ENCODE measurements at regions not wholly inside any gene's neighbourhood (a gene's known extent, or its start where the extent isn't known, plus 50 kb on each side); places are given as distances from the start of the nearest gene placed in this dataset.
A peak's percentile ranks its signal among the peaks of the same experiment; 100 is the strongest.

GRCh38 chr6:109303164-109303563, 79.1 kb downstream of the CD164 start:
- Histone ChIP-seq H3K9me3 (ENCODE audit: control insufficient read depth in 2 of 3, insufficient read depth in 1 of 3, low read length in 3 of 3) (no peaks in the 10 kb centered on the region), H3K4me1 (ENCODE audit: control insufficient read depth in 2 of 3, insufficient read depth in 2 of 3, low read depth in 1 of 3, low read length in 3 of 3) (peaks cover 0 to 24% (median 10%) of the 10 kb centered on the region in 3 donors), H3K36me3 (ENCODE audit: control insufficient read depth in 2 of 3, insufficient read depth in 3 of 3, low read length in 3 of 3) (no peaks in the 10 kb centered on the region), H3K27ac (ENCODE audit: low read depth in 2 of 2, low read length in 2 of 2) (no peak overlapping the region), H3K4me3 (ENCODE audit: low read length in 3 of 3) (no peak overlapping the region), H3K9ac (ENCODE audit: low read length in 3 of 3) (no peak overlapping the region), H3K27me3 (ENCODE audit: control insufficient read depth, insufficient read depth, low read length) (no peaks in the 10 kb centered on the region)
- FAIRE-seq (no peak), DNase-seq (no peak)
- no peak for TF ChIP-seq CTCF (IDR thresholded peaks at IDR 0.05; ENCODE audit: borderline replicate concordance, extremely low read depth, insufficient read depth)
- intact Hi-C loops (cut with DNase I), result no loop called here

DNA sequence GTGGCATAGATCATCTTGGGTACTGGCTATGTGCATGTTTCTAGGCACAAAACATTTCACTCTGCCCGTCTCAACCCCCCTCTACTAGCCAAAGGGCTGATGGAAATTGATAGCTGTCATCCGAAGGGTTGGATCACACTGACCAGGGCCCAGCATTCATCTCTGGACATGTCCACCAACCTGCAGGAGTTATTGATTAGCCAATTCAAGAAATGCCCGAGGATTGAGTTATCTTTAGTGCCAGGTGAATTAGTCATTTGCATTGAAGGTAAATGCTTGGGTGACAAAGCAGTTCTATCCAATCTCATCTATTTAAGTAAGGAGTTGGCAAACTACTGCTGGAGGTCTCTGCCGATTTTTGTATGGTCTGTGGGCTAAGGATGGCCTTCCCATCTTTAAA, 80.1 kb downstream of the CD164 start:
- DNase-seq, result no peak
- intact Hi-C loops (cut with DNase I), result no loop called here
- no peaks in the 10 kb centered on the region for H3K9me3 ChIP-seq (ENCODE audit: control insufficient read depth in 2 of 3, insufficient read depth in 1 of 3, low read length in 3 of 3)
- no peaks in the 10 kb centered on the region for H3K36me3 ChIP-seq (ENCODE audit: control insufficient read depth in 2 of 3, insufficient read depth in 3 of 3, low read length in 3 of 3)
- no peak for TF ChIP-seq CTCF (IDR thresholded peaks at IDR 0.05; ENCODE audit: borderline replicate concordance, extremely low read depth, insufficient read depth)
- peaks cover 0 to 21% (median 10%) of the 10 kb centered on the region in 3 donors for H3K4me1 ChIP-seq (ENCODE audit: control insufficient read depth in 2 of 3, insufficient read depth in 2 of 3, low read depth in 1 of 3, low read length in 3 of 3)
- no peak overlapping the region for H3K27ac ChIP-seq (ENCODE audit: low read depth in 2 of 2, low read length in 2 of 2)
- no peak overlapping the region for H3K4me3 ChIP-seq (ENCODE audit: low read length in 3 of 3)
- no peaks in the 10 kb centered on the region for H3K27me3 ChIP-seq (ENCODE audit: control insufficient read depth, insufficient read depth, low read length)
- FAIRE-seq, result no peak
- no peak overlapping the region for H3K9ac ChIP-seq (ENCODE audit: low read length in 3 of 3)

DNA sequence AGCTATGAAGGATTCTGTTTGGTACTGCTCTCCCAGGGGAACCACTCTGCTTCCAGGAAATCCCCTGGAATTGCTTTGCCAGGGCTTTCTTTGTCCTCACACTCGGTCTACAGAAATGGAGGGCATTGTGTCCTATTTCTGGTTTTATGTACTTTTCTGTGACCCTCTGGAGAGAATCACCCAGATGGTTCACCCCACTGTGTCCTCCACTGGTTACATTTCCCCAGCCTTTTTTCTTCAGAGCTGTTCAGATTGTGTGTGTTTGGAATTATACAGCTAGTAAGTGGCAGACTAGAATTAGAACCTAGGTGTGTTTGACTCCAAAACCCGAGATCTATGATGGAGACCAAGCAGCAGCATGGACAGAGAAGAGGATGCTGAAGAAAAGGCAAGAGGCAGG, 80.8 kb downstream of the CD164 start:
- Histone ChIP-seq H3K4me1 (ENCODE audit: control insufficient read depth in 2 of 3, insufficient read depth in 2 of 3, low read depth in 1 of 3, low read length in 3 of 3) (peaks cover 0 to 21% (median 10%) of the 10 kb centered on the region in 3 donors), H3K27ac (ENCODE audit: low read depth in 2 of 2, low read length in 2 of 2) (no peak overlapping the region), H3K9me3 (ENCODE audit: control insufficient read depth in 2 of 3, insufficient read depth in 1 of 3, low read length in 3 of 3) (no peaks in the 10 kb centered on the region), H3K9ac (ENCODE audit: low read length in 3 of 3) (no peak overlapping the region), H3K4me3 (ENCODE audit: low read length in 3 of 3) (no peak overlapping the region), H3K36me3 (ENCODE audit: control insufficient read depth in 2 of 3, insufficient read depth in 3 of 3, low read length in 3 of 3) (no peaks in the 10 kb centered on the region), H3K27me3 (ENCODE audit: control insufficient read depth, insufficient read depth, low read length) (no peaks in the 10 kb centered on the region)
- DNase-seq (no peak), FAIRE-seq (no peak)
- intact Hi-C loops (cut with DNase I), result no loop called here
- no peak for TF ChIP-seq CTCF (IDR thresholded peaks at IDR 0.05; ENCODE audit: borderline replicate concordance, extremely low read depth, insufficient read depth)

- TF ChIP-seq CTCF (IDR thresholded peaks at IDR 0.05; ENCODE audit: borderline replicate concordance, extremely low read depth, insufficient read depth), result no peak
- FAIRE-seq (no peak), DNase-seq (no peak)
- no peaks in the 10 kb centered on the region for H3K9me3 ChIP-seq (ENCODE audit: control insufficient read depth in 2 of 3, insufficient read depth in 1 of 3, low read length in 3 of 3)
- H3K9ac ChIP-seq (ENCODE audit: low read length in 3 of 3), result no peak overlapping the region
- H3K36me3 ChIP-seq (ENCODE audit: control insufficient read depth in 2 of 3, insufficient read depth in 3 of 3, low read length in 3 of 3), result no peaks in the 10 kb centered on the region
- peak overlapping the region in 1 of 2 donors; percentile 24 for H3K27ac ChIP-seq (ENCODE audit: low read depth in 2 of 2, low read length in 2 of 2)
- no peaks in the 10 kb centered on the region for H3K27me3 ChIP-seq (ENCODE audit: control insufficient read depth, insufficient read depth, low read length)
- intact Hi-C loops (cut with DNase I), result no loop called here
- no peak overlapping the region for H3K4me3 ChIP-seq (ENCODE audit: low read length in 3 of 3)
- peaks cover 0 to 17% (median 10%) of the 10 kb centered on the region in 3 donors for H3K4me1 ChIP-seq (ENCODE audit: control insufficient read depth in 2 of 3, insufficient read depth in 2 of 3, low read depth in 1 of 3, low read length in 3 of 3)
These were observed 81.4 kb downstream of the CD164 start for GRCh38 chr6:109300874-109301273.

Data from kidney (tissue), 13 donors.